IPS DF 4.7 (cell line): ENCODE measurements at regions not wholly inside any gene's neighbourhood (a gene's known extent, or its start where the extent isn't known, plus 50 kb on each side); places are given as distances from the start of the nearest gene placed in this dataset.

Experiments
- DNase-seq: peaks from one replicate; pipeline ENCODE4 v3.0.0-alpha.2; 2013; ENCODE audit warnings: low spot score; ENCODE audit errors: extremely low read depth

- no peak for DNase-seq
Measured at GRCh38 chr2:157934684-157935377, 58.7 kb upstream of the ACVR1 start.

DNA sequence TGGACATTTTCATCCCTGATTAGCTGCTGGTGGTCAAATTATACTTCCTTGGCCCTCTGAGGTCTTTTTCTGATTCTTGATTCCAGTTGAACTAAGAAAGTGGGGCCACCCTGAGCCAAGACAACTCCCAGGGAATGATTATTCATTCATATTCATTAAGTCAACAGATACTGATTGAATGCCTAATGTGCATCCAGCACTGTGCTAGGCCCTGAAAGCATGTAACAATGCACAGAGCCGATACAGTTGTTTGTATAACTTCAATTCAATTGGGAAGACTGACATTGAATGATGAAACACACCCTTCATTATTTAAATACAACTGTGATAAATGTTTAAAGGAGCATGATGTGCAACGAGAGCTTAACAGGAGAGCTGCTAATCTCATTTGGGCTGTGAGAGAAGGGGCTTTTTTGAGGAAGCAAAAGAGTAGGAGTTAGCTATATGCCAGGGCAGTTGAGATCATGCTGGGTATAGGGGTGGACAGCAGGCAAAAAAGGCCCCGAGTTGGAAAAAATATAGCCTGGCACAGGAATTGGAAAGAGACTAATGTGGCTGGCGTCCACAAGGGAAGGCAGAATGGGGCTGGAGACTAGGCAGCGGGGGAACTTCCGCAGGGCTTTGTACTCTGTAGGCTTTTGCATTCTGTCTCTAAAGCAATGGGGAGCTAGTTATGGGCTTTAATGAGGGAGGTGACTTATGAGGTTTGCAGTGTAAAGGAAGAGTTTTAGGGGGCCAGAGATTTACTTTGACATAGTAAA is 57.2 kb upstream of the ACVR1 start:
- no peak for DNase-seq

DNA sequence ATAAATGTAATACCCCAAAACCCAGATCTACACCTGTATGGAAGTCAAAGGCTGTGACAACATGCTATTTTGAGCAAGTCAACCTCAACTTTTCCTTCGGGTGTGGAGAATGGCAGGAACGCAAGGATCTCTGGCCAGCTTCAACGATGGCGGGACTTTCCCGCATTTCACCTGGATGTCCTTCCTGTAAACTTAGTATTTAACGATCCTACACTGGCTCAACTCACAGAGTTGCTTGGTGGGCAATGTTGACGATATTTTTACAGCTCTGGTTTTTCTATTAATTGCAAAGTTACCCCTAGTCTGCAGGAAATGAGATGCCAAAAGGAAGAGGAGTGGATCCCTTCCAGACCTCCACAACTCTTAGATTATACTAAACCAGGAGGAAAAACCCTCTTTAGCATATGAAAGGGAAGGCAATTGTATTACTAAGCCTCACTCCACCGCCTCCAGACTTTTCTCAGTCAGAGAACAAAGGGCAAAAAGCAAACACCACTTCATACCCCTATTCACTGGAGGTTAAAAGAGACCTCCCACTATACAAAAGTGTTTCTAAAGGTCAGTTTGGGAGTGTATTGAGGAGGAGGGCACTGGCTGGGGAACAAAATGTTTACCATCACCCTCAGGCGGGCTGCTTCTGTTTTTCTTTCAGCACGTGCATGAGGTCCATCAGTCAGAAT is 56.5 kb upstream of the ACVR1 start:
- peak; percentile 92 for DNase-seq

- no peak for DNase-seq
Measured at GRCh38 chr2:157931542-157931941, 55.4 kb upstream of the ACVR1 start.

GRCh38 chr2:157930728-157931127 is 54.6 kb upstream of the ACVR1 start:
- no peak for DNase-seq

GRCh38 chr2:157929871-157930667 is 53.9 kb upstream of the ACVR1 start:
- no peak for DNase-seq

DNA sequence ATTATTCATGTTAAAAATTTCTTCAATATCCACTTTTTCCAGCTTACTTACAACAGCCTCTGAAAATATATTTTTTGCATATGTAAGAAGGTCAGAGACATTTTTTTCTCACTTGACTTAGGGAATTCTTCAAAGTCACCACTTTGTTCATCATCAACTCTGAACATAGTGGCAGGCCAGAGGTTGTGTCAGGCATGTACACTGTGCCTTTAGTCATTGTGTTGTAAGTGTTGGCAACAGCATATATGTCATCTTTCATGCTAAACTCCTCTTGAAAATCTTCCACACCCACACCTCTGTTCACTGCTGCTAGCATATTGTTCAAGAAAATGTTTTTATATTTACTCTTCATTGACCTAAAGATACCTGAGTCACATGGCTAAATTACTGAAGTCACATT is 52.2 kb upstream of the ACVR1 start:
- no peak for DNase-seq

DNA sequence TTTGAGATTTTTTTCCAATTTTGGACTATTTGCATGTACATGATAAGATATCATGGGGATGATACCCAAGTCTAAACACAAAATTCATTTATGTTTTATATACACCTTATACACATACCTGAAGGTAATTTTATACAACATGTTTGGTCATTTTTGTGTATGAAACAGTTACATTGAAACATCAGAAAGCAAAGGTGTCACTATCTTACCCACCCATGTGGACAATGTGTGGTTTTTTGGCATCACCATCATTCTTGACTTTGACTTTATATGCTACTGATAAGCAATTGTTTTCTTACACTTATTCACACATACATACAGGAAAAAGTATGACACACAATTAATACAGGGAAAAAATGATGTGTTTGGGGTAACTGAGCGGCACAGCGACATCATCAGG is 51.0 kb upstream of the ACVR1 start:
- DNase-seq, result no peak
